Right atrium auricular region (tissue), 2 donors: ENCODE measurements at regions not wholly inside any gene's neighbourhood (a gene's known extent, or its start where the extent isn't known, plus 50 kb on each side); places are given as distances from the start of the nearest gene placed in this dataset.

ENCODE experiments used
- DNase-seq: peaks from one replicate; pipeline ENCODE4 v3.0.0-alpha.2; 2019; ENCODE audit warnings: low spot score
- H3K27ac ChIP-seq, 2 donors: fragments of 200-600 bp; sonication (generic); 1 replicate in 1 of 2; 2 replicates in 1 of 2; pipeline ENCODE4 v1.5.1; 2016 to 2019
- H3K27me3 ChIP-seq, 2 donors: fragments of 200-600 bp; sonication (generic); one replicate each; pipeline versions ENCODE4 v1.5.1 to v1.6.0; 2017 to 2019
- H3K36me3 ChIP-seq: fragments of 200-600 bp; sonication (generic); one replicate; pipeline ENCODE4 v1.5.1; 2016
- H3K4me1 ChIP-seq, 2 donors: fragments of 200-600 bp; sonication (generic); one replicate each; pipeline versions ENCODE4 v1.5.1 to v1.6.0; 2017 to 2019
- H3K4me3 ChIP-seq, 2 donors: fragments of 200-600 bp; sonication (generic); 1 replicate in 1 of 2; 2 replicates in 1 of 2; pipeline ENCODE4 v1.5.1; 2017 to 2019; ENCODE audit warnings: mild to moderate bottlenecking in 1 of 2, moderate library complexity in 1 of 2
- H3K9me3 ChIP-seq, 2 donors: fragments of 200-600 bp; sonication (generic); one replicate each; pipeline ENCODE4 v1.5.1; 2019
- TF ChIP-seq, protein P1 (sequence below), 2 donors: fragments of 200-600 bp; sonication (generic); IDR thresholded peaks; one replicate each; pipeline ENCODE4 v1.5.1; 2019; ENCODE audit warnings: antibody characterized with exemption in 2 of 2

DNA sequence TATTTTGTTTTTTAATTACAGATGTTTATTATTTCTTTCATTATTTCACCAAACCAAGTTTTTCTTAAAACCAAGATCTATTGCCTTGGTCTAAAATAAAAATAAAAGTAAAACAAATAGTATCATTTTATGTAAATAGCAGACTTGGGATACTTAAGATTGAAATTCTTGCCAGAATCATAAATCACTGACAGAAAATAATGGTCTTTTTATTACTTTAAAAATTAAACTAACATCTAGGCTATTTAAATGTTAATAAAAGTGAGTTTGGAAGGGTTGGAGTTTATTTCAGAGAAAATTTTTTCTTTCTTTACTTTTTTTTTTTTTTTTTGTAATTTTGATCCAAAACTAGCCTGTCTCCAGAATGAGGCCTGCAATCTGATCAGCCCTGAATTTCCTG, 568.0 kb upstream of the IGFBP3 start:
- no peak for DNase-seq
- TF ChIP-seq, protein P1, sequence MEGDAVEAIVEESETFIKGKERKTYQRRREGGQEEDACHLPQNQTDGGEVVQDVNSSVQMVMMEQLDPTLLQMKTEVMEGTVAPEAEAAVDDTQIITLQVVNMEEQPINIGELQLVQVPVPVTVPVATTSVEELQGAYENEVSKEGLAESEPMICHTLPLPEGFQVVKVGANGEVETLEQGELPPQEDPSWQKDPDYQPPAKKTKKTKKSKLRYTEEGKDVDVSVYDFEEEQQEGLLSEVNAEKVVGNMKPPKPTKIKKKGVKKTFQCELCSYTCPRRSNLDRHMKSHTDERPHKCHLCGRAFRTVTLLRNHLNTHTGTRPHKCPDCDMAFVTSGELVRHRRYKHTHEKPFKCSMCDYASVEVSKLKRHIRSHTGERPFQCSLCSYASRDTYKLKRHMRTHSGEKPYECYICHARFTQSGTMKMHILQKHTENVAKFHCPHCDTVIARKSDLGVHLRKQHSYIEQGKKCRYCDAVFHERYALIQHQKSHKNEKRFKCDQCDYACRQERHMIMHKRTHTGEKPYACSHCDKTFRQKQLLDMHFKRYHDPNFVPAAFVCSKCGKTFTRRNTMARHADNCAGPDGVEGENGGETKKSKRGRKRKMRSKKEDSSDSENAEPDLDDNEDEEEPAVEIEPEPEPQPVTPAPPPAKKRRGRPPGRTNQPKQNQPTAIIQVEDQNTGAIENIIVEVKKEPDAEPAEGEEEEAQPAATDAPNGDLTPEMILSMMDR (IDR thresholded peaks at IDR 0.05), result no peak
- H3K27ac ChIP-seq, result no peak overlapping the region
- H3K4me1 ChIP-seq, result peaks cover 0 to 8% of the 10 kb centered on the region in 2 donors
- H3K27me3 ChIP-seq, result no peaks in the 10 kb centered on the region
- no peak overlapping the region for H3K4me3 ChIP-seq
- H3K9me3 ChIP-seq, result no peaks in the 10 kb centered on the region
- no peaks in the 10 kb centered on the region for H3K36me3 ChIP-seq

DNA sequence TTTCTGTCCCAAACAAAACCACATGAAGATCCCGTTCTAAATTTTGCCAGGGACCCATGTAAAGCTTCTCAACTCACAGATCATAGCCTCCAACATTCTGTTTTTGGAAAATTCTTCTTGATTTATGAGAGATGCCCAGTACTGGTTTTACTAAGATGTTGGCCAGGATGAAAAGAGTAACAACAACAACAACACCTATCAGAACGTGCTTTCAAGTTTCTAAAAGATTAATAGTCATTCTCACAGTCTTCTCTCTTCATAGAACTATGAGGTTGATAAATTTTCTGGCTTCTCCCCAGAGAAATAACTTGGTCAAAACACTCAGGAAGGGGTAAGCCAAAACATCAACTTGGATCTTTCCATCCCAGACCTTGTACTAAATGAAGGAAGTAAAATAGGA, 567.5 kb upstream of the IGFBP3 start:
- H3K9me3 ChIP-seq, result no peaks in the 10 kb centered on the region
- TF ChIP-seq, protein P1 (IDR thresholded peaks at IDR 0.05), result no peak
- H3K27me3 ChIP-seq, result no peaks in the 10 kb centered on the region
- DNase-seq, result no peak
- H3K4me1 ChIP-seq, result peaks cover 0 to 8% of the 10 kb centered on the region in 2 donors
- no peak overlapping the region for H3K4me3 ChIP-seq
- H3K36me3 ChIP-seq, result no peaks in the 10 kb centered on the region
- H3K27ac ChIP-seq, result no peak overlapping the region

DNA sequence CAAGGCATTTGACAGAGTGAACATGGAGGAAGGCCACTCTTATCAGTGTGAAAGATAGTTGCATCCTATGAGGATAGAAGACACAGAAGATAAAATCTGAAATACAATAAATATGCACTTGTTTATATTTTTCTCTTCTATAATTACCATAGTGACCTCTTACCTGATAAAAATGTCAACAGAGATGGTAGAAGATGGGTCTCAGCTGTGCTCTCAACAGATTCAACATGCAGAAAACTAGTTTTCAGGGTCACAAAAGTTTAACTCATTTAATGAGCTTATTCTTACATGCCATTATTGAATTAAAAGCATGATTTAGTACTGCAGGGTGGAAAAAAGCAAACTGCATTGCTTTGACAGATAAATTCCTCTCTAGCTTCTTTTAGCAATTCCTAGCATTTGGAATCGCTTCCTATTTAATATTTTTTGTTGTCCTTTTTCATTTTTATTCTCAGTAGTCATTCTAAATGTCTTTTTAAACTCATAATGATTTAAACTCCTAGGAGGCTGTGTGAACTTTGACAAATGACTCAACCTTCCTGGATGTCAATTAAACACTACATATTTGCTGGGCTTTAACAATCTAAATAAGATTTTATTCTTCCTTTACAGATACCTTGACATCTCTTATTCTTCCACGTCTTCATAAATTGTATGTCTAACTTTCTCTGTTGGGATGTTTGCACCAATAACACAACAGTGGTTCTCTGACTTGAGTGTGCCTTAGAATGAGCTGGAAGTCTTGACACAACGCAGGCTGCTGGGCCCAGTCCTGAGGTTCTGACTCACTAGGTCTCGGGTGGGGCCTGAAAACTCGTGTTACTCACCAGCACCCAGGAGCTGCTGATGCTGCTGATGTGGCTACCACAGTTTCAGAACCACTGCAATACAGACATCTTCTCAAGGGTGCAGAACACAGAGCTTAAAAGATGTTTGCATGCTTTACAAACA, 565.5 kb upstream of the IGFBP3 start:
- peak; percentile 78 for DNase-seq
- H3K4me1 ChIP-seq, result peaks cover 0 to 8% of the 10 kb centered on the region in 2 donors
- H3K4me3 ChIP-seq, result no peak overlapping the region
- TF ChIP-seq, protein P1 (IDR thresholded peaks at IDR 0.05), result no peak
- no peaks in the 10 kb centered on the region for H3K27me3 ChIP-seq
- no peaks in the 10 kb centered on the region for H3K36me3 ChIP-seq
- H3K9me3 ChIP-seq, result no peaks in the 10 kb centered on the region
- peak overlapping the region in 1 of 2 donors; percentile 56 for H3K27ac ChIP-seq

DNA sequence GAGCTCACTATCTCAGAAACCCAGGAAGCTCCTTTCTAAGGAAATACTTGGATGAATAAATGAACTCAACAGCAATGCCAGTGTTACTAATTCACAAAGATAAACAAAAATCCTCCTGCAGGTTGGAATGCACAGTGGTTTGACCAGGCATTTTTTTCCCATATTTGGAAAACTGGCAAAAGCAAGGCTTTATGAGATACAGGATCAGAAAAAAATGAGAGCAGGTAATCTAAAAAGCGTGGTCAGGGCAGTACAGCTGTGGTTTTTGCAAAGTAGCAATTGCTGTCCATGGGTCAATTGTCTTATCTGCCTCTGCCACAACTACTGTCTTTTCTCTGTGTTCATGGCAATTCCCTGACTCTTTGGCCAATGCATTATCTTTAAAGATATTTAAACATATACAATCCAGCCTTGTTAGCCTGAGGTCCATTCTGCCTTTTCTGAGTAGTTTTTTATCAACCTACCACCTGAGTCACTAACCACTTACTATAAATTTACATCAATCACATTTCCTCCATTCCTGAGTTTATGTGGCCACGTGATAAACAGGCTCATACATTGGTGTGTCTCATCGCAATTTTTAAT, 564.5 kb upstream of the IGFBP3 start:
- DNase-seq, result no peak
- TF ChIP-seq, protein P1 (IDR thresholded peaks at IDR 0.05), result no peak
- Histone ChIP-seq H3K4me1 (peaks cover 0 to 8% of the 10 kb centered on the region in 2 donors), H3K4me3 (no peak overlapping the region), H3K27ac (no peak overlapping the region), H3K36me3 (no peaks in the 10 kb centered on the region), H3K9me3 (no peaks in the 10 kb centered on the region), H3K27me3 (no peaks in the 10 kb centered on the region)

DNA sequence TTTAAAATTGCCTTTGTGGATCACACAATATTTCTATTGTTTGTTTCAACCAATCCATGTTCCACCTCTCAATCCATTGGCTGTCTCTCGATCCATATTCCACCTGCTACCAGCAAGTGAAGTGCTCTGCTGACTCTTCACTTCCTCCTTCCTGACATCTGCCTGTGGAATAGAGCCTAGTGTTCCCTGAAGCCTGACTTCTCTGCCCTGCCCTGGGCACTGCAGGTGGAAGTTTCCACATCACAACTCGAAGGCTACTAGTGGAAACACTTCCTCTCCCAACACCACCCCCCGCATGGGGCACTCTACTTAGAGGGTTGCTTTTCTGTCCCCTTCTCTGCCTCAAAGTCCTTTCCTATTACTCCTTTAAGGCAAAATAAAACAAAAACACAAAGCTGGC, 563.8 kb upstream of the IGFBP3 start:
- TF ChIP-seq, protein P1 (IDR thresholded peaks at IDR 0.05), result no peak
- Histone ChIP-seq H3K27ac (no peak overlapping the region), H3K36me3 (no peaks in the 10 kb centered on the region), H3K9me3 (no peaks in the 10 kb centered on the region), H3K27me3 (no peaks in the 10 kb centered on the region), H3K4me3 (no peak overlapping the region), H3K4me1 (peaks cover 0 to 8% of the 10 kb centered on the region in 2 donors)
- DNase-seq, result no peak
